Lung (tissue), 11 donors: ENCODE measurements at regions not wholly inside any gene's neighbourhood (a gene's known extent, or its start where the extent isn't known, plus 50 kb on each side); places are given as distances from the start of the nearest gene placed in this dataset.

Experiments
- ATAC-seq: fragments of 200-7000 bp; cut with Tn5 transposase; one replicate; pipeline ENCODE4 v1.9.1; 2020; ENCODE audit warnings: moderate number of reproducible peaks; ENCODE audit not compliant: insufficient read depth, low FRiP score
- DNase-seq, 3 donors: peaks; one replicate each; pipeline ENCODE4 v3.0.0-alpha.2; 2013 to 2017
- H3K27ac ChIP-seq, 2 donors: one replicate each; pipeline ENCODE4 v1.5.1; 2013; ENCODE audit warnings: mild to moderate bottlenecking in 2 of 2, moderate library complexity in 2 of 2, control low read depth in 1 of 2, inconsistent platforms in 1 of 2, low read depth in 1 of 2, low read length in 1 of 2
- H3K27me3 ChIP-seq, 3 donors: one replicate each; pipeline ENCODE4 v1.5.1; 2013; ENCODE audit warnings: low read length in 2 of 3; ENCODE audit not compliant: control insufficient read depth in 3 of 3, insufficient read depth in 3 of 3
- H3K36me3 ChIP-seq, 4 donors: one replicate each; pipeline ENCODE4 v1.5.1; 2013; ENCODE audit warnings: low read length in 4 of 4, mild to moderate bottlenecking in 1 of 4, moderate library complexity in 1 of 4; ENCODE audit not compliant: control insufficient read depth in 4 of 4, insufficient read depth in 4 of 4
- H3K4me1 ChIP-seq, 5 donors: one replicate each; pipeline ENCODE4 v1.5.1; 2013; ENCODE audit warnings: low read length in 5 of 5, mild to moderate bottlenecking in 2 of 5, moderate library complexity in 1 of 5; ENCODE audit not compliant: control insufficient read depth in 5 of 5, insufficient read depth in 5 of 5
- H3K4me3 ChIP-seq: one replicate; pipeline ENCODE4 v1.5.1; 2013; ENCODE audit warnings: mild to moderate bottlenecking, control low read depth, moderate library complexity
- H3K9ac ChIP-seq, 2 donors: one replicate each; pipeline ENCODE4 v1.5.1; 2013; ENCODE audit warnings: low read length in 2 of 2, control low read depth in 1 of 2; ENCODE audit not compliant: insufficient read depth in 1 of 2
- H3K9me3 ChIP-seq, 4 donors: one replicate each; pipeline ENCODE4 v1.5.1; 2013; ENCODE audit warnings: low read length in 3 of 4, mild to moderate bottlenecking in 1 of 4, moderate library complexity in 1 of 4; ENCODE audit not compliant: control insufficient read depth in 4 of 4, insufficient read depth in 3 of 4
- WGBS, 2 donors: extraction: QIAGEN DNeasy Blood & Tissue Kit; methylation state at CpG; one replicate each; pipeline ENCODE4 v1.1.7; 2013; 5-methylcytosine and 5-hydroxymethylcytosine counted together
- TF ChIP-seq, protein P1 (sequence below): IDR thresholded peaks from 2 replicates; pipeline ENCODE4 v1.5.1; 2012; ENCODE audit warnings: mild to moderate bottlenecking; ENCODE audit errors: control extremely low read depth, extremely low read depth
- donor health status: control.
- donor health status: control.
- donor health status: Bipolar disorder and iron deficiency.
- donor health status: healthy.
- donor health status: DM: yes; HTN: yes; CAD: no.

DNA sequence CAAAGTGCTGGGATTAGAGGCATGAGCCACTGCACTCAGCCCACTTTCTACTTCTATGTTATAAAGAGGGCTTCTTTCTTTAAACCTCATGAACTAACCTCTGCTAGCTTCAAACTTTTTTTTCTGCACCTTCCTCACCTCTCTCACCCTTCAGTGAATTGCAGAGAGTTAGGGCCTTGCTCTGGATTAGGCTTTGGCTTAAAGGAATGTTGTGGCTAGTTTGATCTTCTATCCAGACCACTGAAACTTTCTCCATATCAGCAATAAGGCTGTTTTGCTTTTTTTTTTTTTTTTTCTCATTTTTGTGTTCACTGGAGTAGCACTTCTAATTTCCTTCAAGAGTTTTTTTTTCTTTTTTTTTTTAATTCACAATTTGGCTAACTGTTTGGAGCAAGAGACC, 216.4 kb upstream of the MAP3K1 start:
- TF ChIP-seq, protein P1, sequence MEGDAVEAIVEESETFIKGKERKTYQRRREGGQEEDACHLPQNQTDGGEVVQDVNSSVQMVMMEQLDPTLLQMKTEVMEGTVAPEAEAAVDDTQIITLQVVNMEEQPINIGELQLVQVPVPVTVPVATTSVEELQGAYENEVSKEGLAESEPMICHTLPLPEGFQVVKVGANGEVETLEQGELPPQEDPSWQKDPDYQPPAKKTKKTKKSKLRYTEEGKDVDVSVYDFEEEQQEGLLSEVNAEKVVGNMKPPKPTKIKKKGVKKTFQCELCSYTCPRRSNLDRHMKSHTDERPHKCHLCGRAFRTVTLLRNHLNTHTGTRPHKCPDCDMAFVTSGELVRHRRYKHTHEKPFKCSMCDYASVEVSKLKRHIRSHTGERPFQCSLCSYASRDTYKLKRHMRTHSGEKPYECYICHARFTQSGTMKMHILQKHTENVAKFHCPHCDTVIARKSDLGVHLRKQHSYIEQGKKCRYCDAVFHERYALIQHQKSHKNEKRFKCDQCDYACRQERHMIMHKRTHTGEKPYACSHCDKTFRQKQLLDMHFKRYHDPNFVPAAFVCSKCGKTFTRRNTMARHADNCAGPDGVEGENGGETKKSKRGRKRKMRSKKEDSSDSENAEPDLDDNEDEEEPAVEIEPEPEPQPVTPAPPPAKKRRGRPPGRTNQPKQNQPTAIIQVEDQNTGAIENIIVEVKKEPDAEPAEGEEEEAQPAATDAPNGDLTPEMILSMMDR: no peak
- Histone ChIP-seq H3K27ac (no peak overlapping the region), H3K9ac (no peak overlapping the region), H3K27me3 (no peaks in the 10 kb centered on the region), H3K4me1 (peaks cover 0 to 20% (median 7%) of the 10 kb centered on the region in 5 donors), H3K36me3 (no peaks in the 10 kb centered on the region), H3K4me3 (no peak overlapping the region), H3K9me3 (no peaks in the 10 kb centered on the region)
- ATAC-seq: no peak
- DNase-seq: no peak

DNA sequence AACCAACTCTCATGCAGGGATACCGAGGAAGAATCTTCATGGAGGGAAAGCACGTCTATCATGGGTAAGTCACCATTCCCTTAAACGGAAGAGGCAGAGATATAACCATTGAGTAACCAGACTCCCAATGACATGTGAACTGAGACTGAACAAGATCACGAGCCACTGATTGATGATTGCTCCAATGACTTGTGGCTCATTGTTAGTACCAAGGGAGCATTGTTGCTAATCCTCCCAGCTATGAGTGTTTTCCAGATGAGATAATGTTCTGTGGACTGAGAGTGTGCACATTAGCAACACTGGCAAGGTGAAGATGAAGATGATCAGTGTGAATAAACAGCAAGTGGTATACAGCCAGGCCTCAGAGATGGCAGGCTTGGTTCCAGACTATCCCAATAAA, 219.2 kb upstream of the MAP3K1 start:
- no peaks in the 10 kb centered on the region for H3K27me3 ChIP-seq
- no peaks in the 10 kb centered on the region for H3K9me3 ChIP-seq
- TF ChIP-seq, protein P1: no peak
- 86 to 96% methylated on average over 4 of the region's 4 CpGs for WGBS, 2 donors
- no peak for DNase-seq
- no peak overlapping the region for H3K27ac ChIP-seq
- no peak overlapping the region for H3K4me3 ChIP-seq
- no peak overlapping the region for H3K9ac ChIP-seq
- no peaks in the 10 kb centered on the region for H3K36me3 ChIP-seq
- no peak for ATAC-seq
- peaks cover 0 to 7% (median 0%) of the 10 kb centered on the region in 5 donors for H3K4me1 ChIP-seq

GRCh38 chr5:56595566-56595965, 219.8 kb upstream of the MAP3K1 start:
- peaks cover 0 to 2% (median 0%) of the 10 kb centered on the region in 5 donors for H3K4me1 ChIP-seq
- 86 to 89% methylated on average over 2 of the region's 2 CpGs for WGBS, 2 donors
- H3K36me3 ChIP-seq: no peaks in the 10 kb centered on the region
- no peaks in the 10 kb centered on the region for H3K27me3 ChIP-seq
- H3K27ac ChIP-seq: no peak overlapping the region
- DNase-seq (no peak), ATAC-seq (no peak)
- TF ChIP-seq, protein P1: no peak
- H3K9me3 ChIP-seq: no peaks in the 10 kb centered on the region
- no peak overlapping the region for H3K4me3 ChIP-seq
- H3K9ac ChIP-seq: no peak overlapping the region

- no peaks in the 10 kb centered on the region for H3K9me3 ChIP-seq
- no peaks in the 10 kb centered on the region for H3K27me3 ChIP-seq
- ATAC-seq (no peak), DNase-seq (no peak)
- H3K4me1 ChIP-seq: no peaks in the 10 kb centered on the region
- H3K36me3 ChIP-seq: no peaks in the 10 kb centered on the region
- no peak overlapping the region for H3K27ac ChIP-seq
- H3K9ac ChIP-seq: no peak overlapping the region
- TF ChIP-seq, protein P1: no peak
- WGBS, 2 donors: 74 to 78% methylated on average over 3 of the region's 3 CpGs
- H3K4me3 ChIP-seq: no peak overlapping the region
These were observed 220.6 kb upstream of the MAP3K1 start for GRCh38 chr5:56594792-56595191.
